Cardiac muscle cell (in vitro differentiated cells and primary cell): ENCODE measurements at regions not wholly inside any gene's neighbourhood (a gene's known extent, or its start where the extent isn't known, plus 50 kb on each side); places are given as distances from the start of the nearest gene placed in this dataset.
"Not testable (repeated sequence)": the region's sequence is repeated elsewhere in the genome, so short reads cannot be mapped to it uniquely, and the experiment has no call there.

Source experiments
- DNase-seq, 2 donors: peaks; one replicate each; pipeline versions ENCODE4 v3.0.0 to v3.0.0-alpha.2; 2010 to 2017; ENCODE audit warnings: low read depth in 1 of 2, low spot score in 1 of 2
- H3K27ac ChIP-seq: fragments of 200-600 bp; sonication (generic); 2 replicates; pipeline ENCODE4 v1.5.1; 2016
- H3K27me3 ChIP-seq: fragments of 200-600 bp; sonication (generic); 2 replicates; pipeline ENCODE4 v1.6.0; 2016; ENCODE audit warnings: control low read depth
- H3K36me3 ChIP-seq: fragments of 200-600 bp; sonication (generic); 2 replicates; pipeline ENCODE4 v1.5.1; 2016; ENCODE audit warnings: control low read depth
- H3K4me1 ChIP-seq: fragments of 200-600 bp; sonication (generic); 2 replicates; pipeline ENCODE4 v1.8.1; 2017; ENCODE audit warnings: low read depth, mild to moderate bottlenecking, mixed run types
- H3K4me3 ChIP-seq: fragments of 200-600 bp; sonication (generic); 2 replicates; pipeline ENCODE4 v1.5.1; 2016; ENCODE audit warnings: mild to moderate bottlenecking
- H3K9me3 ChIP-seq: fragments of 200-600 bp; sonication (generic); 2 replicates; pipeline ENCODE4 v1.5.1; 2017; ENCODE audit warnings: low read depth, mild to moderate bottlenecking, control low read depth
- TF ChIP-seq, protein P1 (sequence below): IDR thresholded peaks from 2 replicates; pipeline ENCODE4 v1.5.1; 2012; ENCODE audit warnings: low read depth, mild to moderate bottlenecking, low read length

DNA sequence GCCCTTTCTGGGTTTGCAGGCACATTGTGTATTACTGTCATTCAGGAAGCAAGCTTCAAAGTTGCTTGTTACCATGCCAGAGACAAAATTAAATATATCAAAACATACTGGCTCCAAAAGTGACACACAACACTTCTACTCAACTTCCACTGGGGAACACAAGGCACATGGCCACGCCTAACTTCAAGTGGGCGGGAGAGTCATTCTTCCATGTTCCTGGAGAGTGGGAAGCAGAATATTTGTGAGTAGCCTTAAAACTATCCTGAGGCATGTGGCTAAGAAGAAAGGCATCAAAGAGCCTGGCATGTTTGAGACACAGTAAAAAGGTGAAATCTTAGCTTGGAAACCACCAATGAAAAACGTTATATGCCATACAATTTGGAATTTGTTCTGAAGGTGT, 90.5 kb upstream of the TACR1 start:
- Histone ChIP-seq H3K4me3 (no peak overlapping the region), H3K36me3 (no peaks in the 10 kb centered on the region), H3K4me1 (no peaks in the 10 kb centered on the region), H3K9me3 (no peaks in the 10 kb centered on the region), H3K27ac (no peak overlapping the region), H3K27me3 (peaks cover 15% of the 10 kb centered on the region)
- no peak for DNase-seq
- TF ChIP-seq, protein P1, sequence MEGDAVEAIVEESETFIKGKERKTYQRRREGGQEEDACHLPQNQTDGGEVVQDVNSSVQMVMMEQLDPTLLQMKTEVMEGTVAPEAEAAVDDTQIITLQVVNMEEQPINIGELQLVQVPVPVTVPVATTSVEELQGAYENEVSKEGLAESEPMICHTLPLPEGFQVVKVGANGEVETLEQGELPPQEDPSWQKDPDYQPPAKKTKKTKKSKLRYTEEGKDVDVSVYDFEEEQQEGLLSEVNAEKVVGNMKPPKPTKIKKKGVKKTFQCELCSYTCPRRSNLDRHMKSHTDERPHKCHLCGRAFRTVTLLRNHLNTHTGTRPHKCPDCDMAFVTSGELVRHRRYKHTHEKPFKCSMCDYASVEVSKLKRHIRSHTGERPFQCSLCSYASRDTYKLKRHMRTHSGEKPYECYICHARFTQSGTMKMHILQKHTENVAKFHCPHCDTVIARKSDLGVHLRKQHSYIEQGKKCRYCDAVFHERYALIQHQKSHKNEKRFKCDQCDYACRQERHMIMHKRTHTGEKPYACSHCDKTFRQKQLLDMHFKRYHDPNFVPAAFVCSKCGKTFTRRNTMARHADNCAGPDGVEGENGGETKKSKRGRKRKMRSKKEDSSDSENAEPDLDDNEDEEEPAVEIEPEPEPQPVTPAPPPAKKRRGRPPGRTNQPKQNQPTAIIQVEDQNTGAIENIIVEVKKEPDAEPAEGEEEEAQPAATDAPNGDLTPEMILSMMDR, result no peak

DNA sequence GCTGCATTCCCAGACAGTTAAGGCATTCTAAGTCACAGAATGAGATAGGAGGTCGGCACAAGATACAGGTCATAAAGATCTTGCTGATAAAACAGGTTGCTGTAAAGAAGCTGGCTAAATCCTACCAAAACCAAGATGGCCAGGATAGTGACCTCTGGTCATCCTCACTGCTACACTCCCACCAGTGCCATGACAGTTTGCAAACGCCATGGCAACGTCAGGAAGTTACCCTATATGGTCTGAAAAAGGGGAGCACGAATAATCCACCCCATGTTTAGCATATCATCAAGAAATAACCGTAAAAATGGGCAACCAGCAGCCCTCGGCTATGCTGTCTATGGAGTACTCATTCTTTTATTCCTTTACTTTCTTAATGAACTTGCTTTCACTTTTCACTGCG, 89.9 kb upstream of the TACR1 start:
- H3K9me3 ChIP-seq, H3K4me3 ChIP-seq, DNase-seq, H3K36me3 ChIP-seq, H3K27ac ChIP-seq, H3K4me1 ChIP-seq: not testable (repeated sequence)
- H3K27me3 ChIP-seq, result peaks cover 15% of the 10 kb centered on the region

DNA sequence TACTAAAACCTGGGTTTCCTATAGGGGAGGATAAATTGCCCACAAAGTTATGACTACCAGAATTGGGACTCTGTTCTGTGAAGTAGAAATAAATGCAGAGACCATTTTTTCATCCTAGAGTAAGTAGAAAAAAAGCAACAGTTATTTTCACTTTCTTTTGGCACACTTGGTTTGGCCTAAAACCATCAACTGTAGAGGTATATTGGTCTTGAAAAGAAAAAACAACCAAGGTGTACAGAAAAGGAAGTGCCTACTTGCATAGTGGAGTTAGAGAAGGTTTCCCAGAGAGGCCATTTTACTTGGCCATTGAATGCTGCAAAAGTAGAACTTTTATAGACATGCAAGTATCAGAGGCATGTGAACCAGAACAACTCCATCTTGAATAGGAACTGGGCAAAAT, 89.4 kb upstream of the TACR1 start:
- H3K9me3 ChIP-seq, result no peaks in the 10 kb centered on the region
- no peak overlapping the region for H3K4me3 ChIP-seq
- DNase-seq, result no peak
- peaks cover 15% of the 10 kb centered on the region for H3K27me3 ChIP-seq
- TF ChIP-seq, protein P1, result no peak
- no peaks in the 10 kb centered on the region for H3K36me3 ChIP-seq
- no peak overlapping the region for H3K27ac ChIP-seq
- no peaks in the 10 kb centered on the region for H3K4me1 ChIP-seq

DNA sequence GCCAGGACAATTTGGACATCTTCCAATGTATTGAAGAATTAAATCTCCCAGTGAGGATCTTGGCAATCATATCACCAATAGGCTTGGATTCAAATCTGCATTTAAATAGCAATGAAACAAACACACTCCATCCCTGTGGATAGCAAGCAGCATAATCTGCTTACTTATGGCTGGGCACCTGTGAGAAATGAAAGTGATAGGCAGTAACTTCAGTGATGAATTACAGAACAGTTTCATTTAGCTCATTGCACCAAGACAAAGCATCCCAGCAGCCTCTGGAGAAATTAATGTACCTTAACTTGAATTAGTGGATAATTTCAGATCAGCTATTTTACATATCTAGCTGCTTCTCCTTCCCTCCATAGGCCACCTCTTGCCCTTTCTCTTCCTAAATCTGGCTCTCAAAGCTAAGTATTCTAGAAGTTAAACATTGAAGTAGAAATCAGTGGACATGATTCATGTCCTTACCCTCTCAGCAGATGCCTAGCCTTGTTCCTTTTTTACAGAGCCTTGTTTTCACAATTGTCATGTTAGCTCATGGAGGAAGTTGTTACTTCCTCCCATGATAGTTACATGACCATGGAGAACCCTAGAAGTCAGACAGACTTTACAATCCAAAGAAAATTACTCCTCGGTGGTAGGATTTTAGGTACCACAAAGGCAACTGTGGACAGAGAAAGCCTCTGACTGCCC, 88.5 kb upstream of the TACR1 start:
- Histone ChIP-seq H3K27me3 (peaks cover 15% of the 10 kb centered on the region), H3K4me3 (no peak overlapping the region), H3K36me3 (no peaks in the 10 kb centered on the region), H3K27ac (no peak overlapping the region), H3K4me1 (no peaks in the 10 kb centered on the region), H3K9me3 (no peaks in the 10 kb centered on the region)
- DNase-seq, result no peak
- TF ChIP-seq, protein P1, result no peak

DNA sequence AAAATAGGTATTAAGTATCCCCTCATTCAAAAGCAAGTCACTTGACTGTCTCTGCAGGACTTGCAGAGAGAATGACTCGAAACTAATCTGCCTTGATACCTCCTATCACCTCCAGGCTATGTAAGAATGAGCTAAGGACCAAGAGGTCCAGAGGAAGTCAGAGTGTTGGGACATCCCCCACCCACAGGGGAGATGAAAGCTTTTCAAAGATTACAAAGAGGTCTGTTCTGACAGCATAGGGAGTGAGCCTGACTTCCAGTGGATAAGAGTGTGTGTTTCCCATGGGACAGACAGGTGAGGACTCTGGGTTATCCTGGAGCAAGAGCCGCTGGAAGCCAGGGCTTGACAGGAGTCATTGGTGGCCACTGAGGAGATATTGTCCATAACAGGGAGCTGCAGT, 85.0 kb upstream of the TACR1 start:
- Histone ChIP-seq H3K4me1 (no peaks in the 10 kb centered on the region), H3K4me3 (no peak overlapping the region), H3K9me3 (no peaks in the 10 kb centered on the region), H3K27me3 (peaks cover 16% of the 10 kb centered on the region), H3K36me3 (no peaks in the 10 kb centered on the region), H3K27ac (no peak overlapping the region)
- DNase-seq, result peak in 1 of 2 donors; percentile 32
- TF ChIP-seq, protein P1, result no peak

DNA sequence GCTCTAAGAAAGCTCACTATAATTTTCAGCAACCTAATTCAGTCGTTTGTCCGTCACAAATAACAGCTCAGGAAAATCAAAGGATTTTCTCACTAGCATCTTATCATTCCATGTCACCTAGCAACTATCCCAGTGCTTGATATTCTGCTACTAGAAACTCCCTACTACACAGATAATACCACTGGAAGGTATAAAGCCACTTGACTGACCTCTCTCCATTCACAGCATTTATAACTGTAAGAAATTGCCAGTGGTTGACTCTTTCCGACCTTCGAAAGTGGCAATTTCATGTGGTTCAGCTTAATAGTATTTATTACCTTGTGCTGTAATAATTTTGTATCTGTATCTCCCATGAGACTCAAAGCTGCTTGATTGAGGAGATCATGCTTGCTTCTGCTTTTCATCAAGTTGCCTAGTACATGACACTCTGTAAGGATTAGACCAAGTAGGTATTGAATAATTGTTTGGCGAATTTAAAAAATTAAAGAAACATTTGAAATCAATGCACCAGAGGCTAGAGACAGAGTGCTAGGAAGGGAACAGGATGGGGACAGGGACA, 79.6 kb upstream of the TACR1 start:
- DNase-seq, result no peak
- Histone ChIP-seq H3K27ac (no peak overlapping the region), H3K4me1 (peaks cover 9% of the 10 kb centered on the region), H3K36me3 (no peaks in the 10 kb centered on the region), H3K9me3 (no peaks in the 10 kb centered on the region), H3K27me3 (peaks cover 37% of the 10 kb centered on the region), H3K4me3 (no peak overlapping the region)
- TF ChIP-seq, protein P1, result no peak
